GM21367 (cell line): ENCODE measurements at regions not wholly inside any gene's neighbourhood (a gene's known extent, or its start where the extent isn't known, plus 50 kb on each side); places are given as distances from the start of the nearest gene placed in this dataset.

ENCODE experiments used
- ATAC-seq: cut with Tn5 transposase; IDR thresholded peaks from one replicate; pipeline ENCODE4 v1.9.1; 2021; ENCODE audit not compliant: unreplicated experiment

- ATAC-seq = no peak
Measured at GRCh38 chr20:21583486-21584168, 69.8 kb upstream of the NKX2-2 start.

- ATAC-seq = no peak
Measured at GRCh38 chr20:21577551-21577950, 63.7 kb upstream of the NKX2-2 start.

GRCh38 chr20:21575981-21576740 lies 62.3 kb upstream of the NKX2-2 start:
- ATAC-seq = no peak

- no peak for ATAC-seq
Measured at GRCh38 chr20:21575167-21575566, 61.3 kb upstream of the NKX2-2 start.

GRCh38 chr20:21574443-21574842 lies 60.6 kb upstream of the NKX2-2 start:
- ATAC-seq = no peak

- ATAC-seq = no peak
Measured at GRCh38 chr20:21573259-21573658, 59.4 kb upstream of the NKX2-2 start.

- no peak for ATAC-seq
Measured at GRCh38 chr20:21571841-21572690, 58.2 kb upstream of the NKX2-2 start.

- ATAC-seq = no peak
Measured at GRCh38 chr20:21570285-21570992, 56.6 kb upstream of the NKX2-2 start.

- ATAC-seq = no peak
Measured at GRCh38 chr20:21569586-21569985, 55.7 kb upstream of the NKX2-2 start.

GRCh38 chr20:21564127-21564773 lies 50.4 kb upstream of the NKX2-2 start:
- ATAC-seq = no peak
